ENCODE measurements at regions not wholly inside any gene's neighbourhood (a gene's known extent, or its start where the extent isn't known, plus 50 kb on each side); places are given as distances from the start of the nearest gene placed in this dataset.

DNA sequence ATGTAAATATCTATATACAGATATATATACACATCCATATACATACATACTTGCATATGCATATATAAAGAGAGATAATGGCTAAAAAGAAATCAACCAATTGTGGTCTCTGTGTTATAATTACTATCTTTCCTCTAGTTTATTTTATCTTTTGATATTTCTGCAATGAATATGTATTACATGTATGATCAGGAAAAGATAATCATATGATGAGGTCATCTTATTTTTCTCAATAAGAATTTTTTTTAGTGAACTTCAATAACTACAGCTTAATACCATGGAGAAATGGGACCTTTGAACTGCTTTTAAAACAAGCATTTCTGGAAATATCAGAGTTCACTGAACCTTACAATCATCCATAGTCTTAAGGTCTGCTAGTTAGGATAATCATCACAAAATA is 158.0 kb downstream of the HNRNPD start:
- TF ChIP-seq CTCF (IDR thresholded peaks at IDR 0.05) (no peak), POLR2A (IDR thresholded peaks at IDR 0.05) (no peak)
